ENCODE measurements at regions not wholly inside any gene's neighbourhood (a gene's known extent, or its start where the extent isn't known, plus 50 kb on each side); places are given as distances from the start of the nearest gene placed in this dataset.

DNA sequence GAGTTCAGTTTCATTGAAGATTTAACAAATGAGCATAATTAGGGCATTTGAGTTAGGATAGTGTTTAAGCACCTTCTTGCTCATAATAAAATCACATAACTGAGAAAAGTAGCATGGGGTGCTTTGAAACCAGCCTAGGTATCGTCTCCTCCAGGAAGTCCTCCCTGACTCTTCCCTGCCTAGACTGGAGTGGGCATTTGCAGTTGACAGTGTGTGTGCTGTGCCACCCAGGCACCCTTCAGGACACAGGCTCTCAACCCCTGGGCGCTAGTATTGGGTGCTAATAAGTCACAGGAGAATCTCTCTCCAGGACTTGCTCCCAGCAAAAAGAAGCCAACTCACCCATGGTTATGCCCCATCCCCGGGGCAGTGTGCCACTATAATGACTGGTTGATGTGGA, 584.1 kb downstream of the INSC start:
- DNase-seq (ENCODE audit: low read depth, low spot score), result no peak
- Histone ChIP-seq H4K20me1 (ENCODE audit: insufficient read depth) (no peaks in the 10 kb centered on the region), H3K4me2 (ENCODE audit: low read length) (no peak overlapping the region), H2AFZ (ENCODE audit: low read depth, low read length, poor library complexity, severe bottlenecking) (no peak overlapping the region), H3K27me3 (ENCODE audit: insufficient read depth, low read length) (no peaks in the 10 kb centered on the region; the same call in 1 of the 2 replicates), H3K9me3 (ENCODE audit: control insufficient read depth in 1 of 2, insufficient read depth in 1 of 2, low read depth in 1 of 2, low read length in 2 of 2) (no peaks in the 10 kb centered on the region), H3K36me3 (ENCODE audit: control insufficient read depth in 1 of 2, insufficient read depth in 2 of 2, low read length in 2 of 2) (no peaks in the 10 kb centered on the region), H3K4me3 (replicated peaks in 1 of 2; ENCODE audit: low read depth in 1 of 2, low read length in 2 of 2) (no peak overlapping the region), H3K27ac (ENCODE audit: low read depth, low read length) (no peak overlapping the region), H3K4me1 (ENCODE audit: control insufficient read depth in 1 of 2, insufficient read depth in 2 of 2, low read length in 2 of 2) (no peaks in the 10 kb centered on the region), H3K9me2 (ENCODE audit: insufficient read depth) (no peaks in the 10 kb centered on the region), H3K9ac (ENCODE audit: low read length) (no peak overlapping the region), H3K79me2 (ENCODE audit: insufficient read depth, low read length) (no peaks in the 10 kb centered on the region)
- no peak for TF ChIP-seq SP1 (IDR thresholded peaks at IDR 0.05; ENCODE audit: low read depth)
- no peak for TF ChIP-seq EZH2 (IDR thresholded peaks at IDR 0.05)
- no peak for TF ChIP-seq RAD21 (IDR thresholded peaks at IDR 0.05; ENCODE audit: low read depth)
- no peak for TF ChIP-seq ZBTB33 (IDR thresholded peaks at IDR 0.05; ENCODE audit: extremely low read depth, insufficient replicate concordance, low read length)
- TF ChIP-seq SIN3A (IDR thresholded peaks at IDR 0.05; ENCODE audit: low read depth), result no peak
- no peak for TF ChIP-seq SRF (IDR thresholded peaks at IDR 0.05; ENCODE audit: low read depth)
- TF ChIP-seq POLR2AphosphoS5 (IDR thresholded peaks at IDR 0.05; ENCODE audit: low read depth, low read length), result no peak
- TF ChIP-seq JUND (IDR thresholded peaks at IDR 0.05), result no peak
- TF ChIP-seq YY1 (IDR thresholded peaks at IDR 0.05; ENCODE audit: extremely low read depth, insufficient replicate concordance, low read depth, low read length), result no peak
- TF ChIP-seq CEBPB (IDR thresholded peaks at IDR 0.05; ENCODE audit: low read depth), result no peak
- TF ChIP-seq POLR2A (IDR thresholded peaks at IDR 0.05; ENCODE audit: borderline replicate concordance, extremely low read depth, insufficient read depth, insufficient read length), result no peak
- TF ChIP-seq EGR1 (IDR thresholded peaks at IDR 0.05; ENCODE audit: low read depth), result no peak
- no peak for TF ChIP-seq ZFX (IDR thresholded peaks at IDR 0.05)
- no peak for TF ChIP-seq EZH2phosphoT487 (IDR thresholded peaks at IDR 0.05; ENCODE audit: borderline replicate concordance)
- no peak for TF ChIP-seq MAX (IDR thresholded peaks at IDR 0.05)
- no peak for TF ChIP-seq FOSL1 (IDR thresholded peaks at IDR 0.05; ENCODE audit: low read depth)
- no peak for TF ChIP-seq CBX3 (IDR thresholded peaks at IDR 0.05; ENCODE audit: low read depth)
- POLR2A ChIA-PET, result no interaction called here
- no peak for ATAC-seq
- CTCF ChIA-PET, result interaction anchor here (1.4 kb wide), 1 partner anchor 121 kb away, joined by 3 read pairs; no protein-coding TSS in a partner anchor
- intact Hi-C loops (cut with micrococcal nuclease), result no loop called here
- BruUV-seq (replicated peaks), result no TSS peak
- RAD21 ChIA-PET (ENCODE audit: low non-redundant PET in 1 of 2, low total read pairs in 2 of 2, uncharacterized antibody in 2 of 2, unreplicated experiment in 2 of 2), result no interaction called here

Data from HCT116 (cell line).